ENCODE measurements at regions not wholly inside any gene's neighbourhood (a gene's known extent, or its start where the extent isn't known, plus 50 kb on each side); places are given as distances from the start of the nearest gene placed in this dataset.

DNA sequence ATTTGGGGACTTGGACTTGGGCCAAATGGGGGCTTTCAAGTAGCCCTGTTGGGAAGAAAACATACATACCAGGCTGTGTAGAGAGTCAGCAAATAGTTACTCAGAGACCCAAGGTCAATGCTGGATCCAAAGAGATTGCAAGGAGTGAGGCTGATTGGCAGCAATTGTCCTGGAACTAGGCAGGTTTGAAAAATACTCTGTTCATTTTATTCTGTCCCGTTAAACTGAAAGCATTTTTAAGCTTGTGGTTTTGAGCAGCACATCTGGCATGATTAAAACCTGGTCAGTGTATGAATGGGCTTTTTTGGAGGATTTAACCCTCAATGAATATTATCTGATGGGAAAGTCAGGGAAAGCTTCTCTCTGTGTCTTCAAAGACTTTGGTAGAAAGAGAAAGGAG is 294.3 kb upstream of the BOD1L1 start:
- Histone ChIP-seq H3K4me1 (replicated peaks in 1 of 4; ENCODE audit: control insufficient read depth in 3 of 4, insufficient read depth in 4 of 4, low read length in 3 of 4) (peaks cover 0 to 7% (median 3%) of the 10 kb centered on the region in 4 experiments; a peak in 4 of 7 replicates), H3K27me3 (replicated peaks in 1 of 4; ENCODE audit: control insufficient read depth in 3 of 4, extremely low read depth in 1 of 4, insufficient read depth in 3 of 4, low read length in 3 of 4) (no peaks in the 10 kb centered on the region), H3K56ac (replicated peaks; ENCODE audit: insufficient read length, low read depth, low read length) (no peak overlapping the region), H2AK5ac (ENCODE audit: low read depth, low read length) (no peak overlapping the region), H3K9ac (replicated peaks in 1 of 4; ENCODE audit: extremely low read depth in 1 of 4, low read depth in 3 of 4, low read length in 3 of 4) (no peak overlapping the region), H3K14ac (ENCODE audit: insufficient read length) (no peak overlapping the region), H4K5ac (ENCODE audit: insufficient read length, low read depth, low read length) (no peak overlapping the region), H3K79me1 (ENCODE audit: low read depth, low read length) (no peaks in the 10 kb centered on the region), H3K4ac (replicated peaks; ENCODE audit: insufficient read length, low read depth, low read length) (no peak overlapping the region), H3K18ac (ENCODE audit: extremely low read depth, low read length) (no peak overlapping the region), H3K79me2 (ENCODE audit: control insufficient read depth in 1 of 2, insufficient read depth in 2 of 2, low read length in 2 of 2) (no peaks in the 10 kb centered on the region), H3K23ac (ENCODE audit: insufficient read length) (no peak overlapping the region), H2AFZ (ENCODE audit: low read length) (no peak overlapping the region), H3K36me3 (ENCODE audit: control insufficient read depth in 2 of 4, insufficient read depth in 4 of 4, low read length in 3 of 4) (no peaks in the 10 kb centered on the region), H3K4me3 (ENCODE audit: extremely low read depth in 1 of 4, insufficient read depth in 2 of 4, low read depth in 3 of 4, low read length in 4 of 4) (no peak overlapping the region), H3K9me3 (ENCODE audit: insufficient read depth in 2 of 2, low read depth in 1 of 2, low read length in 1 of 2) (no peaks in the 10 kb centered on the region), H2BK15ac (ENCODE audit: low read length) (no peak overlapping the region), H3K27ac (ENCODE audit: low read depth, low read length) (no peak overlapping the region), H2BK5ac (ENCODE audit: low read depth, low read length) (no peak overlapping the region), H4K91ac (replicated peaks; ENCODE audit: insufficient read length, low read length) (no peak overlapping the region), H4K20me1 (replicated peaks in 1 of 2; ENCODE audit: control insufficient read depth in 1 of 2, insufficient read depth in 2 of 2, low read length in 2 of 2) (no peaks in the 10 kb centered on the region), H4K8ac (ENCODE audit: extremely low read depth, insufficient read depth, low read length) (no peak overlapping the region), H2BK20ac (ENCODE audit: low read length) (no peak overlapping the region), H2BK12ac (ENCODE audit: low read depth, low read length) (0 out of 2 replicates have a peak overlapping the region, but pooled peaks have one; percentile 35), H3K23me2 (ENCODE audit: low read depth, low read length) (no peaks in the 10 kb centered on the region), H2BK120ac (replicated peaks; ENCODE audit: low read depth, low read length) (no peak overlapping the region), H3K4me2 (ENCODE audit: insufficient read depth in 1 of 2, low read depth in 2 of 2, low read length in 2 of 2) (no peak overlapping the region)
- 79% methylated on average over 1 of the region's 1 CpG; no CpG with 5 or more reads in 1 of the 2 experiments for WGBS, 2 experiments (ENCODE audit: extremely low coverage in 1 of 2, insufficient coverage in 1 of 2, insufficient read length in 1 of 2, insufficient replicate concordance in 2 of 2, low coverage in 1 of 2, low lambda C conversion rate in 2 of 2, missing lambda C conversion rate in 1 of 2)
- FAIRE-seq (no peak), DNase-seq (ENCODE audit: low read depth in 1 of 2, low spot score in 2 of 2) (no peak)
- CTCF ChIA-PET (ENCODE audit: partially characterized antibody) = no interaction called here
- POLR2A ChIA-PET (ENCODE audit: partially characterized antibody) = no interaction called here
- TF ChIP-seq RNF2 (IDR thresholded peaks at IDR 0.05; ENCODE audit: borderline replicate concordance, low read depth, low read length, missing control alignments, poor library complexity, severe bottlenecking) (no peak), TAF1 (IDR thresholded peaks at IDR 0.05; ENCODE audit: low read depth, low read length) (no peak), SIN3A (conservative IDR thresholded peaks at IDR 0.05 in 1 of 2, IDR thresholded peaks at IDR 0.05 in 1 of 2; ENCODE audit: low read depth in 1 of 2, low read length in 2 of 2) (no peak), RFX5 (IDR thresholded peaks at IDR 0.05; ENCODE audit: borderline replicate concordance, low read depth, low read length) (no peak), POLR2AphosphoS5 (IDR thresholded peaks at IDR 0.05; ENCODE audit: low read depth, low read length) (no peak), TBP (IDR thresholded peaks at IDR 0.05; ENCODE audit: low read depth, low read length) (no peak), YY1 (IDR thresholded peaks at IDR 0.05; ENCODE audit: low read depth, low read length) (no peak), ZNF274 (IDR thresholded peaks at IDR 0.05; ENCODE audit: borderline replicate concordance, extremely low read depth, low read length) (no peak), POLR2A (IDR thresholded peaks at IDR 0.05; ENCODE audit: control extremely low read depth in 1 of 2, low read depth in 2 of 2, low read length in 2 of 2) (no peak), USF2 (IDR thresholded peaks at IDR 0.05; ENCODE audit: low read length) (no peak), GABPA (IDR thresholded peaks at IDR 0.05; ENCODE audit: borderline replicate concordance, insufficient read depth, low read length) (no peak)
- TF ChIP-seq, protein P1, sequence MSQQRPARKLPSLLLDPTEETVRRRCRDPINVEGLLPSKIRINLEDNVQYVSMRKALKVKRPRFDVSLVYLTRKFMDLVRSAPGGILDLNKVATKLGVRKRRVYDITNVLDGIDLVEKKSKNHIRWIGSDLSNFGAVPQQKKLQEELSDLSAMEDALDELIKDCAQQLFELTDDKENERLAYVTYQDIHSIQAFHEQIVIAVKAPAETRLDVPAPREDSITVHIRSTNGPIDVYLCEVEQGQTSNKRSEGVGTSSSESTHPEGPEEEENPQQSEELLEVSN (IDR thresholded peaks at IDR 0.05) = no peak

Data from H1 (cell line).